IMR-90 (cell line): ENCODE measurements at regions not wholly inside any gene's neighbourhood (a gene's known extent, or its start where the extent isn't known, plus 50 kb on each side); places are given as distances from the start of the nearest gene placed in this dataset.

Experiments
- BHLHE40 ChIP-seq: fragments of 150-350 bp; IDR thresholded peaks from 2 replicates; pipeline ENCODE4 v1.6.1; 2016; ENCODE audit warnings: mild to moderate bottlenecking, low read depth, low read length
- CTCF ChIP-seq: conservative IDR thresholded peaks from 2 replicates; pipeline ENCODE4 v1.5.1; 2012; ENCODE audit warnings: mild to moderate bottlenecking, low read depth, low read length, improper control_type of control experiment
- MAFK ChIP-seq: IDR thresholded peaks from 2 replicates; pipeline ENCODE4 v1.6.1; 2012; ENCODE audit warnings: low read depth, low read length, improper control_type of control experiment
- MXI1 ChIP-seq: IDR thresholded peaks from 2 replicates; pipeline ENCODE4 v1.6.1; 2012; ENCODE audit warnings: low read depth, mild to moderate bottlenecking, low read length, moderate library complexity, borderline replicate concordance
- NFE2L2 ChIP-seq: fragments of 150-350 bp; IDR thresholded peaks from 2 replicates; pipeline ENCODE4 v1.6.1; 2016; ENCODE audit warnings: low read depth, mild to moderate bottlenecking, low read length
- POLR2A ChIP-seq: IDR thresholded peaks from 2 replicates; pipeline ENCODE4 v1.6.1; 2012; ENCODE audit warnings: mild to moderate bottlenecking, low read depth, low read length
- RAD21 ChIP-seq: IDR thresholded peaks from 2 replicates; pipeline ENCODE4 v1.6.1; 2012; ENCODE audit warnings: low read length, improper control_type of control experiment
- RCOR1 ChIP-seq: IDR thresholded peaks from 2 replicates; pipeline ENCODE4 v1.6.1; 2012; ENCODE audit warnings: mild to moderate bottlenecking, low read length, improper control_type of control experiment; ENCODE audit not compliant: insufficient replicate concordance
- RFX5 ChIP-seq: IDR thresholded peaks from 2 replicates; pipeline ENCODE4 v1.8.0; 2012; ENCODE audit warnings: low read depth, mild to moderate bottlenecking, low read length, moderate library complexity
- SMC3 ChIP-seq: fragments of 150-350 bp; IDR thresholded peaks from 2 replicates; pipeline ENCODE4 v1.6.1; 2016; ENCODE audit warnings: low read depth, mild to moderate bottlenecking, antibody characterized with exemption, low read length, moderate library complexity
- TF ChIP-seq, protein P1 (sequence below): fragments of 150-350 bp; IDR thresholded peaks from 2 replicates; pipeline ENCODE4 v1.6.1; 2016; ENCODE audit warnings: low read depth, mild to moderate bottlenecking, low read length, moderate library complexity, borderline replicate concordance
- TF ChIP-seq, protein P2 (sequence below): fragments of 150-350 bp; IDR thresholded peaks from 2 replicates; pipeline ENCODE4 v1.6.1; 2017; ENCODE audit warnings: mild to moderate bottlenecking, antibody characterized with exemption, low read length, low read depth

DNA sequence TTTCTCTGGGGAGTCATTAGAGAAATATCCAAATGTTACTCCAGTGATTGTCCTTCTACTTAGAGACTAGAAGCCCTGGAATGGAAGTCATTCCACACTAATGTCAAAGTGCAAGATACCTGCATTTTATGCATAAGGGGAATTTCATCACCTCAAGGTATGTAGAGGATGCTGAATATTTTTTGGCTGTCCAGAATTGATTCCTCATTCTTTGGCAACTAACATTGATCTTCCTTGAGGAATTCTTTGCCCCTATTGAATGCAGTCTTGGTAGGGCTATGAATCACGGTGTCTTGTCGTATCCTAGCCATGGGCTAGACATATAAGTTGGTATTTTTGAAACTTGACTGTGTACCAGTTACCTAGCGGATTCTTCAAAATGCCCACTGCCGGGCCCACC is 271.1 kb downstream of the CNTN3 start:
- TF ChIP-seq CTCF (no peak), RCOR1 (no peak), POLR2A (no peak), SMC3 (no peak), RAD21 (no peak), MXI1 (no peak), NFE2L2 (no peak), BHLHE40 (no peak), MAFK (no peak), RFX5 (no peak)
- TF ChIP-seq, protein P1, sequence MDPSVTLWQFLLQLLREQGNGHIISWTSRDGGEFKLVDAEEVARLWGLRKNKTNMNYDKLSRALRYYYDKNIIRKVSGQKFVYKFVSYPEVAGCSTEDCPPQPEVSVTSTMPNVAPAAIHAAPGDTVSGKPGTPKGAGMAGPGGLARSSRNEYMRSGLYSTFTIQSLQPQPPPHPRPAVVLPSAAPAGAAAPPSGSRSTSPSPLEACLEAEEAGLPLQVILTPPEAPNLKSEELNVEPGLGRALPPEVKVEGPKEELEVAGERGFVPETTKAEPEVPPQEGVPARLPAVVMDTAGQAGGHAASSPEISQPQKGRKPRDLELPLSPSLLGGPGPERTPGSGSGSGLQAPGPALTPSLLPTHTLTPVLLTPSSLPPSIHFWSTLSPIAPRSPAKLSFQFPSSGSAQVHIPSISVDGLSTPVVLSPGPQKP: no peak
- TF ChIP-seq, protein P2, sequence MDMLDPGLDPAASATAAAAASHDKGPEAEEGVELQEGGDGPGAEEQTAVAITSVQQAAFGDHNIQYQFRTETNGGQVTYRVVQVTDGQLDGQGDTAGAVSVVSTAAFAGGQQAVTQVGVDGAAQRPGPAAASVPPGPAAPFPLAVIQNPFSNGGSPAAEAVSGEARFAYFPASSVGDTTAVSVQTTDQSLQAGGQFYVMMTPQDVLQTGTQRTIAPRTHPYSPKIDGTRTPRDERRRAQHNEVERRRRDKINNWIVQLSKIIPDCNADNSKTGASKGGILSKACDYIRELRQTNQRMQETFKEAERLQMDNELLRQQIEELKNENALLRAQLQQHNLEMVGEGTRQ: no peak
